ENCODE measurements at regions not wholly inside any gene's neighbourhood (a gene's known extent, or its start where the extent isn't known, plus 50 kb on each side); places are given as distances from the start of the nearest gene placed in this dataset.

GRCh38 chr13:29963089-29963488 lies 112.7 kb upstream of the UBL3 start:
- no peak overlapping the region for H3K4me2 ChIP-seq (ENCODE audit: extremely low read depth, insufficient read depth, low read length)
- no peaks in the 10 kb centered on the region for H3K4me1 ChIP-seq (ENCODE audit: control insufficient read depth, extremely low read depth, insufficient read depth, low read length)
- peaks cover 7% of the 10 kb centered on the region for H3K27me3 ChIP-seq (ENCODE audit: control insufficient read depth, insufficient read depth, low read length)
- H4K20me1 ChIP-seq (ENCODE audit: control insufficient read depth, extremely low read depth, insufficient read depth, low read length) = no peaks in the 10 kb centered on the region
- H3K27ac ChIP-seq (ENCODE audit: insufficient read depth, low read length) = no peak overlapping the region
- no peak for TF ChIP-seq CTCF (conservative IDR thresholded peaks at IDR 0.05 in 1 of 2, IDR thresholded peaks at IDR 0.05 in 1 of 2; ENCODE audit: low read depth in 1 of 2, low read length in 2 of 2)
- no peak for TF ChIP-seq EZH2 (IDR thresholded peaks at IDR 0.05; ENCODE audit: low read length, missing control alignments)
- H3K9me3 ChIP-seq (ENCODE audit: control insufficient read depth, insufficient read depth, low read depth, low read length) = no peaks in the 10 kb centered on the region
- no peak overlapping the region for H3K9ac ChIP-seq (ENCODE audit: insufficient read depth, low read length)
- no peaks in the 10 kb centered on the region for H3K36me3 ChIP-seq (ENCODE audit: control insufficient read depth, insufficient read depth, low read length)
- H2AFZ ChIP-seq (ENCODE audit: low read length) = no peak overlapping the region
- H3K79me2 ChIP-seq (ENCODE audit: control insufficient read depth, insufficient read depth, low read length) = no peaks in the 10 kb centered on the region
- no peak for DNase-seq (ENCODE audit: low read depth in 2 of 2)
- no peak overlapping the region for H3K4me3 ChIP-seq (replicated peaks in 1 of 4; ENCODE audit: control extremely low read depth in 1 of 4, insufficient read depth in 1 of 4, low read depth in 3 of 4, low read length in 4 of 4)

- Histone ChIP-seq H3K27me3 (ENCODE audit: control insufficient read depth, insufficient read depth, low read length) (peaks cover 21% of the 10 kb centered on the region), H3K9me3 (ENCODE audit: control insufficient read depth, insufficient read depth, low read depth, low read length) (no peaks in the 10 kb centered on the region)
- no peak for DNase-seq (ENCODE audit: low read depth in 2 of 2)
Observed at GRCh38 chr13:29961036-29961670, 110.7 kb upstream of the UBL3 start.

GRCh38 chr13:29959603-29960002 lies 109.2 kb upstream of the UBL3 start:
- no peaks in the 10 kb centered on the region for H4K20me1 ChIP-seq (ENCODE audit: control insufficient read depth, extremely low read depth, insufficient read depth, low read length)
- H3K9me3 ChIP-seq (ENCODE audit: control insufficient read depth, insufficient read depth, low read depth, low read length) = no peaks in the 10 kb centered on the region
- no peaks in the 10 kb centered on the region for H3K4me1 ChIP-seq (ENCODE audit: control insufficient read depth, extremely low read depth, insufficient read depth, low read length)
- no peak overlapping the region for H3K9ac ChIP-seq (ENCODE audit: insufficient read depth, low read length)
- TF ChIP-seq CTCF (conservative IDR thresholded peaks at IDR 0.05 in 1 of 2, IDR thresholded peaks at IDR 0.05 in 1 of 2; ENCODE audit: low read depth in 1 of 2, low read length in 2 of 2) (no peak), EZH2 (IDR thresholded peaks at IDR 0.05; ENCODE audit: low read length, missing control alignments) (no peak)
- no peaks in the 10 kb centered on the region for H3K79me2 ChIP-seq (ENCODE audit: control insufficient read depth, insufficient read depth, low read length)
- H3K27me3 ChIP-seq (ENCODE audit: control insufficient read depth, insufficient read depth, low read length) = peaks cover 22% of the 10 kb centered on the region
- DNase-seq (ENCODE audit: low read depth in 2 of 2) = no peak
- H3K27ac ChIP-seq (ENCODE audit: insufficient read depth, low read length) = no peak overlapping the region
- no peak overlapping the region for H2AFZ ChIP-seq (ENCODE audit: low read length)
- H3K4me2 ChIP-seq (ENCODE audit: extremely low read depth, insufficient read depth, low read length) = no peak overlapping the region
- no peaks in the 10 kb centered on the region for H3K36me3 ChIP-seq (ENCODE audit: control insufficient read depth, insufficient read depth, low read length)
- H3K4me3 ChIP-seq (replicated peaks in 1 of 4; ENCODE audit: control extremely low read depth in 1 of 4, insufficient read depth in 1 of 4, low read depth in 3 of 4, low read length in 4 of 4) = no peak overlapping the region

More at GRCh38 chr13:29961036-29961670, 110.7 kb upstream of the UBL3 start:
- Histone ChIP-seq H2AFZ (ENCODE audit: low read length) (no peak overlapping the region), H3K27ac (ENCODE audit: insufficient read depth, low read length) (no peak overlapping the region), H4K20me1 (ENCODE audit: control insufficient read depth, extremely low read depth, insufficient read depth, low read length) (no peaks in the 10 kb centered on the region), H3K4me3 (replicated peaks in 1 of 4; ENCODE audit: control extremely low read depth in 1 of 4, insufficient read depth in 1 of 4, low read depth in 3 of 4, low read length in 4 of 4) (no peak overlapping the region), H3K4me1 (ENCODE audit: control insufficient read depth, extremely low read depth, insufficient read depth, low read length) (no peaks in the 10 kb centered on the region), H3K9ac (ENCODE audit: insufficient read depth, low read length) (no peak overlapping the region), H3K4me2 (ENCODE audit: extremely low read depth, insufficient read depth, low read length) (no peak overlapping the region), H3K36me3 (ENCODE audit: control insufficient read depth, insufficient read depth, low read length) (no peaks in the 10 kb centered on the region), H3K79me2 (ENCODE audit: control insufficient read depth, insufficient read depth, low read length) (no peaks in the 10 kb centered on the region)
- no peak for TF ChIP-seq CTCF (conservative IDR thresholded peaks at IDR 0.05 in 1 of 2, IDR thresholded peaks at IDR 0.05 in 1 of 2; ENCODE audit: low read depth in 1 of 2, low read length in 2 of 2)
- no peak for TF ChIP-seq EZH2 (IDR thresholded peaks at IDR 0.05; ENCODE audit: low read length, missing control alignments)

All from fibroblast of lung (primary cell).